Omental fat pad (tissue), 3 donors: ENCODE measurements at regions not wholly inside any gene's neighbourhood (a gene's known extent, or its start where the extent isn't known, plus 50 kb on each side); places are given as distances from the start of the nearest gene placed in this dataset.
"Not testable (repeated sequence)": the region's sequence is repeated elsewhere in the genome, so short reads cannot be mapped to it uniquely, and the experiment has no call there.

Source experiments
- ATAC-seq: fragments of 150-250 bp; one replicate; pipeline ENCODE4 v1.9.1; 2016; ENCODE audit warnings: mild to moderate bottlenecking, moderate library complexity; ENCODE audit not compliant: low FRiP score
- DNase-seq: peaks from one replicate; pipeline ENCODE4 v3.0.0-alpha.2; 2019; ENCODE audit warnings: low spot score
- CTCF ChIP-seq, 3 donors: fragments of 450-650 bp; IDR thresholded peaks; one replicate each; pipeline ENCODE4 v1.5.1; 2016 to 2017; ENCODE audit warnings: antibody characterized with exemption in 3 of 3, mild to moderate bottlenecking in 3 of 3, moderate library complexity in 2 of 3

DNA sequence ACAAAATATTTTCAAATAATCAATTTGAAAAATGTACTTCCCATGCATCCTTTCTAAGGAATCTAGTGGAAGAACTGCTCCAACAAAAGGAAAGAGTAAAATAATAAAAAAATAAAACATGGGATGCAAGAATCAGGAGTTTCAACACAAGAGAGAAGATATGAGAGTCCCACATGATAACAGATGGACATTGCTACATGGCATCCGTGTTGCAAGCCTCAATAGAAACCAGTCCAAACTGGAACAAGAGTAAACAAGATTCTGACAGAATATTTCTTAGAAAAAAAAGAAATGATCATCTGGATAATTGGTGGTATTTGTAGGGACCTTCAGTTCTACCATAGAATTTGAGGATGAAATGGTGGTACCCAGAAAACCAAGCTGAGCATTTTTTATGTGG, 186.8 kb downstream of the FRK start:
- DNase-seq (no peak), ATAC-seq (no peak)
- no peak for TF ChIP-seq CTCF (IDR thresholded peaks at IDR 0.05)

GRCh38 chr6:115870464-115870863, 190.2 kb downstream of the FRK start:
- TF ChIP-seq CTCF (IDR thresholded peaks at IDR 0.05), result no peak
- DNase-seq, result no peak
- ATAC-seq, result no peak

DNA sequence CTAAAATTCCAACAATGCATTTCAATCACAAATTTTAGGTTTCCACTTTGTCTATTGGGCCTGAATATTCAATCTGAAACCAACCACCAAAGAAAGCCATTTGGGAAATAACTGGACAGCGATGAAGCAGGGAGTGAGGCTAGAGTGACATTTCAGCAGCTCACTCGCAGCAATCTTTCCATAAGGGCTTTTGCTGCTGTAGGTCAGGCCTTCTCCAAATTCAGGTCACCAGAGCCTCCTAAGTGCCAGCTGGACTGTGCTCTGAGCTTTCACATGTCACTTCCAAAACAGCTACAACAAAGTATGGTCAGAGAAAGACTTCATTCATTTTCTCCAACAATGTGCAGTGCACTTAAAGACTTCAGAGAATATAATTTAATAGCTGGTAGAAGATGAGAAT, 194.8 kb downstream of the FRK start:
- DNase-seq, result no peak
- no peak for TF ChIP-seq CTCF (IDR thresholded peaks at IDR 0.05)
- no peak for ATAC-seq

DNA sequence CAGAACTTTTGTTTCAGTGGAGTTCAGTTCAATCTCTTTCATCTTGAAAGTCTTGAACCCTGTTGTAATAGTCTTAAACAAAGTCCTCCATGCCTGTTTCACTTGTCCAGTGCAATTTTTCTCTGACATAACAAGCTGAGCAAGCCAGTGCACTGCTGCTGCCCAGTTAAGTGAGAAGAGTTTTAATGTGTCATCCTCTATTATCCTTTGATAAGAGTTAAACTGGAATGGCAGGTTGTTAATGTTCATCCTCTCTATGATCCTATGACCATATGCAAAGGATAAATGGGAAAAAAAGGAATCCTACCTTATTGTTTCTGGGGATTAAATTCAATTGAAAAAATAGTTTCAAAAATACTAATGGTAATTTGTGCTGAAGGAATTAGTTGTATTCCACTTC, 197.5 kb downstream of the FRK start:
- TF ChIP-seq CTCF (IDR thresholded peaks at IDR 0.05), result no peak
- DNase-seq, result no peak
- no peak for ATAC-seq

- not testable (repeated sequence) for ATAC-seq, DNase-seq
Observed at GRCh38 chr6:115861658-115862057, 199.0 kb downstream of the FRK start.

- not testable (repeated sequence) for ATAC-seq, DNase-seq
Observed at GRCh38 chr6:115859577-115859976, 201.1 kb downstream of the FRK start.

DNA sequence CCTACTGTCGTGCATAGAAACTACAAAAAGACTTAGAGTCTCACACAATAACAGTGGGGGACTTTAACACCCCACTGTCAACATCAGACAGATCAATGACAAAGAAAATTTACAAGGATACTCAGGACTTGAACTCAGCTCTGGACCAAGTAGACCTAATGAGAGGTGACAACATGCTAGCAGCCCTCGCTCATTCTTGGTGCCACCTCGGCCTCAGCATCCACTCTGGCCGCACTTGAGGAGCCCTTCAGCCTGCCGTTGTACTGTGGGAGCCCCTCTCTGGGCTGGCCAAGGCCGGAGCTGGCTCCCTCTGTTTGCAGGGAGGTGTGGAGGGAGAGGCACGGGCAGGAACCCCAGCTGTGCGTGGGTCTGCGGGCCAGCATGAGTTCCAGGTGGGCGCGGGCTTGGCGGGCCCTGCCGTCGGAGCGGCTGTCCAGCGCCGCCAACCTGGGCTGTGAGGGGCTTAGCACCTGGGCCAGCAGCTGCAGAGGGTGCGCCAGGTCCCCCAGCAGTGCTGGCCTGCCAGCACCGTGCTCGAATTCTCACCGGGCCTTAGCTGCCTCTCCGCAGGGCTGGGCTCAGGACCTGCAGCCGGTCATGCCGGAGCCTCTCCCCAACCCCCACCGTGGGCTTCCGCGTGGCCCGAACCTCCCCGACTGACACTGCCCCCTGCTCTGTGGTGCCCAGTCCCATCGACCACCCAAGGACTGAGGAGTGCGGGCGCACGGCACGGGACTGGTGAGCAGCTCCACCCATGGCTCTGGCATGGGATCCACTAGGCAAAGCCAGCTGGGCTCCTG, 205.6 kb downstream of the FRK start:
- no peak for TF ChIP-seq CTCF (IDR thresholded peaks at IDR 0.05)
- ATAC-seq, result no peak
- no peak for DNase-seq

GRCh38 chr6:115847671-115848070, 213.0 kb downstream of the FRK start:
- no peak for TF ChIP-seq CTCF (IDR thresholded peaks at IDR 0.05)

More at GRCh38 chr6:115847671-115848070, 213.0 kb downstream of the FRK start:
- DNase-seq, result no peak
- ATAC-seq, result no peak
